ENCODE measurements at regions not wholly inside any gene's neighbourhood (a gene's known extent, or its start where the extent isn't known, plus 50 kb on each side); places are given as distances from the start of the nearest gene placed in this dataset.

DNA sequence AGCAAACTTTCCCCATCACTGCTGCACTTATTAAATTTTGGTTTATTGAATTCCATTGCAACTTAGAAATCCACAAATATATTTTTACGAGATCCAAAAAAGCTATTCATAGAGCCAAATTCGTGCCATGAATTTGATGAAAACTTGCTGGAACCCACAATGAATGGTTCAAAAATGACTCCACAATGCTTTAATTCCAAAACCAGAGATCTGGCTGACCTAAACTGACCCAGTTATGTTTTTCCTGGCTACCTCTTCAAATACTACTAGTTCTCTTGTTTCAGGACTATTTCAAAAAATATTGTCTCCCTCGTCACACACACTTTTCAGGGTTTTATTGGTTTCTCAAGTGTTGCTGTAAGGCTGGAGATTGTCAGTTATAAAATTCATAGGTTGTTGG is 474.8 kb downstream of the PDGFC start:
- ChIA-PET POLR2A (ENCODE audit: unreplicated experiment) (no interaction called here), CTCF (no interaction called here)
- Histone ChIP-seq H3K56ac (ENCODE audit: extremely low read depth, insufficient read depth, low read length) (no peak overlapping the region), H2AK5ac (ENCODE audit: low read depth, low read length) (no peak overlapping the region), H3K79me1 (ENCODE audit: low read depth in 1 of 2, low read length in 2 of 2) (no peaks in the 10 kb centered on the region), H2BK20ac (ENCODE audit: low read depth, low read length) (no peak overlapping the region), H3K18ac (ENCODE audit: low read depth, low read length) (no peak overlapping the region), H4K5ac (ENCODE audit: low read depth, low read length) (no peak overlapping the region), H3K4ac (ENCODE audit: low read depth, low read length) (no peak overlapping the region), H3K4me2 (ENCODE audit: low read depth, low read length) (no peak overlapping the region), H3K4me1 (ENCODE audit: control insufficient read depth, insufficient read depth, low read length) (no peaks in the 10 kb centered on the region), H4K91ac (ENCODE audit: insufficient read depth, low read depth, low read length) (no peak overlapping the region), H2AFZ (replicated peaks; ENCODE audit: low read length, poor library complexity) (no peak overlapping the region), H3K4me3 (ENCODE audit: insufficient read depth, low read depth, low read length) (no peak overlapping the region), H2AK9ac (replicated peaks; ENCODE audit: low read depth, low read length, poor library complexity) (no peak overlapping the region), H3K23ac (ENCODE audit: low read depth, low read length) (no peak overlapping the region), H3K27me3 (ENCODE audit: control insufficient read depth, insufficient read depth, low read length) (no peaks in the 10 kb centered on the region), H3K27ac (ENCODE audit: insufficient read depth, low read length) (no peak overlapping the region), H3K36me3 (ENCODE audit: control insufficient read depth, insufficient read depth, low read length) (no peaks in the 10 kb centered on the region), H2BK5ac (ENCODE audit: low read depth, low read length, poor library complexity, severe bottlenecking) (no peak overlapping the region), H3K9me3 (ENCODE audit: control insufficient read depth, insufficient read depth, low read length) (no peaks in the 10 kb centered on the region), H3K9me1 (ENCODE audit: insufficient read depth, low read length) (no peaks in the 10 kb centered on the region), H2BK15ac (ENCODE audit: low read depth, low read length) (no peak overlapping the region), H3K14ac (replicated peaks; ENCODE audit: low read depth, low read length) (no peak overlapping the region), H2BK120ac (ENCODE audit: low read depth, low read length) (no peak overlapping the region), H4K20me1 (ENCODE audit: insufficient read depth, low read length) (no peaks in the 10 kb centered on the region), H3K9ac (ENCODE audit: low read depth, low read length) (no peak overlapping the region), H4K8ac (ENCODE audit: low read depth in 2 of 2, low read length in 2 of 2) (no peak overlapping the region)
- intact Hi-C loops (cut with micrococcal nuclease) = no loop called here
- no TSS peak for BruUV-seq (replicated peaks)
- in situ Hi-C loops (cut with MboI; ENCODE audit: low sequenced_read_pairs) = loop anchor here (25.0 kb wide), 1 partner anchor 1491 kb away; no protein-coding TSS in a partner anchor
- TF ChIP-seq MXI1 (IDR thresholded peaks at IDR 0.05; ENCODE audit: borderline replicate concordance, low read depth, low read length) (no peak), RFX5 (IDR thresholded peaks at IDR 0.05; ENCODE audit: low read depth, low read length) (no peak), MAFK (IDR thresholded peaks at IDR 0.05; ENCODE audit: low read depth, low read length) (no peak), NFE2L2 (IDR thresholded peaks at IDR 0.05; ENCODE audit: low read depth, low read length) (no peak), BHLHE40 (IDR thresholded peaks at IDR 0.05; ENCODE audit: low read depth, low read length) (no peak), SMC3 (IDR thresholded peaks at IDR 0.05; ENCODE audit: low read depth, low read length) (no peak), POLR2A (IDR thresholded peaks at IDR 0.05; ENCODE audit: low read depth, low read length) (no peak), CEBPB (IDR thresholded peaks at IDR 0.05; ENCODE audit: low read depth, low read length) (no peak), FOS (IDR thresholded peaks at IDR 0.05; ENCODE audit: low read depth, low read length) (no peak)
- TF ChIP-seq, protein P1, sequence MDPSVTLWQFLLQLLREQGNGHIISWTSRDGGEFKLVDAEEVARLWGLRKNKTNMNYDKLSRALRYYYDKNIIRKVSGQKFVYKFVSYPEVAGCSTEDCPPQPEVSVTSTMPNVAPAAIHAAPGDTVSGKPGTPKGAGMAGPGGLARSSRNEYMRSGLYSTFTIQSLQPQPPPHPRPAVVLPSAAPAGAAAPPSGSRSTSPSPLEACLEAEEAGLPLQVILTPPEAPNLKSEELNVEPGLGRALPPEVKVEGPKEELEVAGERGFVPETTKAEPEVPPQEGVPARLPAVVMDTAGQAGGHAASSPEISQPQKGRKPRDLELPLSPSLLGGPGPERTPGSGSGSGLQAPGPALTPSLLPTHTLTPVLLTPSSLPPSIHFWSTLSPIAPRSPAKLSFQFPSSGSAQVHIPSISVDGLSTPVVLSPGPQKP (IDR thresholded peaks at IDR 0.05; ENCODE audit: borderline replicate concordance, low read depth, low read length) = no peak
- TF ChIP-seq, protein P2, sequence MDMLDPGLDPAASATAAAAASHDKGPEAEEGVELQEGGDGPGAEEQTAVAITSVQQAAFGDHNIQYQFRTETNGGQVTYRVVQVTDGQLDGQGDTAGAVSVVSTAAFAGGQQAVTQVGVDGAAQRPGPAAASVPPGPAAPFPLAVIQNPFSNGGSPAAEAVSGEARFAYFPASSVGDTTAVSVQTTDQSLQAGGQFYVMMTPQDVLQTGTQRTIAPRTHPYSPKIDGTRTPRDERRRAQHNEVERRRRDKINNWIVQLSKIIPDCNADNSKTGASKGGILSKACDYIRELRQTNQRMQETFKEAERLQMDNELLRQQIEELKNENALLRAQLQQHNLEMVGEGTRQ (IDR thresholded peaks at IDR 0.05; ENCODE audit: low read depth, low read length) = no peak
- ATAC-seq (ENCODE audit: low read depth) (no peak), DNase-seq (peak; percentile 55)
- 70% methylated on average over 2 of the region's 3 CpGs; no CpG with 5 or more reads in 1 of the 2 experiments for WGBS, 2 experiments (ENCODE audit: extremely low coverage in 2 of 2, insufficient read length in 1 of 2)
- dilution Hi-C loops (cut with HindIII; ENCODE audit: low sequenced_read_pairs, unreplicated experiment) = no loop called here
